Cardiac muscle cell (in vitro differentiated cells and primary cell): ENCODE measurements at regions not wholly inside any gene's neighbourhood (a gene's known extent, or its start where the extent isn't known, plus 50 kb on each side); places are given as distances from the start of the nearest gene placed in this dataset.

ENCODE experiments used
- DNase-seq, 2 donors: peaks; one replicate each; pipeline versions ENCODE4 v3.0.0 to v3.0.0-alpha.2; 2010 to 2017; ENCODE audit warnings: low read depth in 1 of 2, low spot score in 1 of 2
- H3K27ac ChIP-seq: fragments of 200-600 bp; sonication (generic); 2 replicates; pipeline ENCODE4 v1.5.1; 2016
- H3K27me3 ChIP-seq: fragments of 200-600 bp; sonication (generic); 2 replicates; pipeline ENCODE4 v1.6.0; 2016; ENCODE audit warnings: control low read depth
- H3K36me3 ChIP-seq: fragments of 200-600 bp; sonication (generic); 2 replicates; pipeline ENCODE4 v1.5.1; 2016; ENCODE audit warnings: control low read depth
- H3K4me1 ChIP-seq: fragments of 200-600 bp; sonication (generic); 2 replicates; pipeline ENCODE4 v1.8.1; 2017; ENCODE audit warnings: low read depth, mild to moderate bottlenecking, mixed run types
- H3K4me3 ChIP-seq: fragments of 200-600 bp; sonication (generic); 2 replicates; pipeline ENCODE4 v1.5.1; 2016; ENCODE audit warnings: mild to moderate bottlenecking
- H3K9me3 ChIP-seq: fragments of 200-600 bp; sonication (generic); 2 replicates; pipeline ENCODE4 v1.5.1; 2017; ENCODE audit warnings: low read depth, mild to moderate bottlenecking, control low read depth
- TF ChIP-seq, protein P1 (sequence below): IDR thresholded peaks from 2 replicates; pipeline ENCODE4 v1.5.1; 2012; ENCODE audit warnings: low read depth, mild to moderate bottlenecking, low read length

DNA sequence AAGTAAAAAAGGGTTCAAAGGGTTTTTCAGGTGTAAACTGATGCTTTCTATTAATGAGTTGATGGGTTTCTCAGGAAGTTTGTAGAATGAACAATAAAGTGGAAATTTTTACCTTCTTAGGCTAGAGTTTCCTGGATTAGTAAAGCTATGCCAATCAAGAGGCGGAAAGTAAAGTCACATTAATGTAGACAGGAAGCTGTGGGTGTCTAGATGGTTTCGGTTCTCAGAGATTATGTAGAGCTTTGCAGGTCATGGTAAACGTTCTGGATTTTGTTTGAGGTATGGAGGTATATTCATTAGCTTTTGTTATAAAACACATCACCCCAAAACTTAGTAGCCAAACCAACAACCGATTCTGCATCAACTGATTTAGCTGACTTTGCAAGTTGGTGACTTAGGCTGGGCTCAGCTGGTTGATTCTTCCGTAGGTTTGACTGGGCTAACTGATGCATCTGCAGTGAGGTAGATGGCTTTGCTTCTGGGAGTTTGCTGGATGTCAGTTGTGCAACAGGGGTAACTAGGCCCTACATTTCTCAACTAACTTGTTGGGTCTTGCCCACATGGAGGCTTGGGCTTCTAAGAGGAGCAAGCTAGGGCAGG is 273.8 kb downstream of the MSX2 start:
- TF ChIP-seq, protein P1, sequence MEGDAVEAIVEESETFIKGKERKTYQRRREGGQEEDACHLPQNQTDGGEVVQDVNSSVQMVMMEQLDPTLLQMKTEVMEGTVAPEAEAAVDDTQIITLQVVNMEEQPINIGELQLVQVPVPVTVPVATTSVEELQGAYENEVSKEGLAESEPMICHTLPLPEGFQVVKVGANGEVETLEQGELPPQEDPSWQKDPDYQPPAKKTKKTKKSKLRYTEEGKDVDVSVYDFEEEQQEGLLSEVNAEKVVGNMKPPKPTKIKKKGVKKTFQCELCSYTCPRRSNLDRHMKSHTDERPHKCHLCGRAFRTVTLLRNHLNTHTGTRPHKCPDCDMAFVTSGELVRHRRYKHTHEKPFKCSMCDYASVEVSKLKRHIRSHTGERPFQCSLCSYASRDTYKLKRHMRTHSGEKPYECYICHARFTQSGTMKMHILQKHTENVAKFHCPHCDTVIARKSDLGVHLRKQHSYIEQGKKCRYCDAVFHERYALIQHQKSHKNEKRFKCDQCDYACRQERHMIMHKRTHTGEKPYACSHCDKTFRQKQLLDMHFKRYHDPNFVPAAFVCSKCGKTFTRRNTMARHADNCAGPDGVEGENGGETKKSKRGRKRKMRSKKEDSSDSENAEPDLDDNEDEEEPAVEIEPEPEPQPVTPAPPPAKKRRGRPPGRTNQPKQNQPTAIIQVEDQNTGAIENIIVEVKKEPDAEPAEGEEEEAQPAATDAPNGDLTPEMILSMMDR: no peak
- Histone ChIP-seq H3K4me1 (no peaks in the 10 kb centered on the region), H3K36me3 (no peaks in the 10 kb centered on the region), H3K9me3 (peaks cover 2% of the 10 kb centered on the region), H3K27me3 (no peaks in the 10 kb centered on the region), H3K4me3 (no peak overlapping the region), H3K27ac (no peak overlapping the region)
- no peak for DNase-seq

DNA sequence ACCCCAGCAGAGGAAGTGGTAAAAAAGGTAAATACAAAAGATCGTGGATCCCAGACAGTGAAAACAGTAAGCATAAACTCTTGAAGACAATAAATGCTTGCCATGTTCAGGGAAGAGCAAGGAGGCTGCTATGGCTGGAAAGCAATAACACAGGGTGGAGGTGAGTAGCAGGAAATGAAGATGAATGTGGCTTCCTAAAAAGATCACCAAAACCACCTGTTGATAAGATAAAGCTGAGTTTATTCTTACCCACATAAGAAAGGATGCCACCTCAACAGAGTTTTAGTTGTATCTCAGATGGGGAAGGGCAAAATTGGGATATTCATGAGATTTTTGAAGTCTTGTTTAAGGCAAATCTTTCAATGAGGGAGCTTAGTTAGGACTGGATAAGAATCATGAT is 273.3 kb downstream of the MSX2 start:
- Histone ChIP-seq H3K9me3 (peaks cover 2% of the 10 kb centered on the region), H3K27me3 (no peaks in the 10 kb centered on the region), H3K4me3 (no peak overlapping the region), H3K4me1 (no peaks in the 10 kb centered on the region), H3K27ac (no peak overlapping the region), H3K36me3 (no peaks in the 10 kb centered on the region)
- TF ChIP-seq, protein P1: no peak
- DNase-seq: no peak

DNA sequence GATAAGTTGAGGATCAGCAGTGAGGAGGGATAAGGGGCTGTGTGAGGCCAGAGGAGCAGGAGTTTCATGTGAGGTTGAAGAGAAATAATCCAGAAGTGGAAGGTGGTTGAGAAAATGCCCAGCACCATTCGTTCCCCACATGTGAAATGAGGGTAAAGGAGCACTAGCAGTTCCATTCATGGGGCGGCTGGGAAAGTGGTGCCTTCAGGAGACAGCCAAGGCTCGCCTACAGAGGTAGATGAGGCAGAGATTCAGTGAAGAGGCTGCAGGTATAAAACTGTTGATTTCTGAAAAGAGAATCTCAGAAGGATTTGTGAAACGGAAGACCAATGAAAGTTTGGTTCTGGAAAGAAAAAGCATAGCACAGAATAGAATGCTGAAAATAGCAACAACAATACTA is 272.6 kb downstream of the MSX2 start:
- H3K27ac ChIP-seq: no peak overlapping the region
- TF ChIP-seq, protein P1: no peak
- no peaks in the 10 kb centered on the region for H3K4me1 ChIP-seq
- no peaks in the 10 kb centered on the region for H3K36me3 ChIP-seq
- H3K9me3 ChIP-seq: peaks cover 2% of the 10 kb centered on the region
- no peak for DNase-seq
- H3K27me3 ChIP-seq: no peaks in the 10 kb centered on the region
- no peak overlapping the region for H3K4me3 ChIP-seq

DNA sequence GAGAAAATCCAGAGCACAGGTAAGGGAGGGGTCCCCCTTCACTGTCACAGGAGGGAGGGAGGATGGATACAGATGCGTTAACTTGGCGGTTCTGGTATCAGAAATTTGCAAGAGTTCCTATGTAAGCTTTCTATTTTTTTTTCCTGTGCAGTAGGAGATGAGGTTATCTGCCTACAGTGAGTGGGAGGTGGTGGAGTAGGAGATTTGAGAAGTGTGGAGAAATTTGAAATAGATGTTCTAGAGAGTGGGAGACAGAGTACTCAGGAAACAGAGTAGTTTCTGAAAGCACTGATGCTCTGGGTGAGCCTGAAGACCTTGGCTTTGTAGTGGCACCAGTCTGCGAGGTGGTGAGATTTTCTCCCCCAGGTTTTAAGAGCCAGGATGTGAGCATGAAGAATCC is 271.4 kb downstream of the MSX2 start:
- Histone ChIP-seq H3K27me3 (no peaks in the 10 kb centered on the region), H3K9me3 (no peaks in the 10 kb centered on the region), H3K27ac (no peak overlapping the region), H3K4me1 (no peaks in the 10 kb centered on the region), H3K36me3 (no peaks in the 10 kb centered on the region), H3K4me3 (no peak overlapping the region)
- no peak for DNase-seq
- TF ChIP-seq, protein P1: no peak

DNA sequence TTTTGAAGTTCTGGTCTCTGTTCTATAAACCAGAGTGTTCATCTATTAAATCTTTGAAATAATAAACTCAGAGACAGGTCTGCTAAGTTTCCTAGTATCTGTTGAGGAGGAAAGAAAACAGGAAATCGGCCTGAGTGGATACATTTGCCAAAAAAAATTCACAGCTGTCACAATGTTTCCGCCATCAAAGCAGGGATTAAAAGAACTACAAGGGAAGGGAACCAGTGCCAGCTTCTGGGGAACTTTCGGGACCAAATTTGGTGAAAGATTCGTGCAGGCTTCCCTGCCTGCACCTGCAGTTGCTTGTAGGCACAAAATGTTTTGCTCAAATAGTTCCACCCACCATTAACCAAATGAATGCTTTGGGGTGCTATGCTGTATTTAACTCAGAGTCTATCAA is 267.5 kb downstream of the MSX2 start:
- no peaks in the 10 kb centered on the region for H3K36me3 ChIP-seq
- no peak overlapping the region for H3K4me3 ChIP-seq
- no peak for DNase-seq
- H3K4me1 ChIP-seq: peaks cover 20% of the 10 kb centered on the region
- H3K9me3 ChIP-seq: no peaks in the 10 kb centered on the region
- no peak overlapping the region for H3K27ac ChIP-seq
- H3K27me3 ChIP-seq: no peaks in the 10 kb centered on the region
- TF ChIP-seq, protein P1: no peak

DNA sequence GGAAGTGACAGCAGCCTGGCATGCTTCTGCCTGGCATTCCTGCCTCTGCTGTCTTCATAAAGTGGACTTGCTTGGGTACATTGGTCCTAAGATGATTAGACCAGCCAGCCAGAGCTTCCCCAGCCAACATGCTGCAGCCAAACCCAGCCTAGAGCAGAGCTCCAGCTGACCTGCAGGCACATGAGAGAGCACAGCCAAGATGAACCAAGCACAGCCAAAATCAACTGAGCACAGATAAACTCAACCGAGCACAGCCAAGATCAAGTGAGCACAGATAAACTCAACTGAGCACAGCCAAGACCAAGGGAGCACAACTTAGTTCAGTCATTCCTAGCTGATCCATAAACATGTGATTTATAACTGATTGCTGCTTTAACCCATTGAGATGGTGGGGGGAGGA is 266.5 kb downstream of the MSX2 start:
- no peak overlapping the region for H3K4me3 ChIP-seq
- H3K9me3 ChIP-seq: no peaks in the 10 kb centered on the region
- DNase-seq: no peak
- no peaks in the 10 kb centered on the region for H3K36me3 ChIP-seq
- no peaks in the 10 kb centered on the region for H3K27me3 ChIP-seq
- TF ChIP-seq, protein P1: no peak
- no peak overlapping the region for H3K27ac ChIP-seq
- H3K4me1 ChIP-seq: peaks cover 20% of the 10 kb centered on the region
